Gastroesophageal sphincter (tissue), 2 donors: ENCODE measurements at regions not wholly inside any gene's neighbourhood (a gene's known extent, or its start where the extent isn't known, plus 50 kb on each side); places are given as distances from the start of the nearest gene placed in this dataset.

Experiments used
- EP300 ChIP-seq: sonication (generic); formaldehyde crosslinking; IDR thresholded peaks from one replicate; pipeline ENCODE4 v1.6.1; 2017; ENCODE audit warnings: antibody characterized with exemption, mild to moderate bottlenecking
- POLR2A ChIP-seq, 2 donors: fragments of 450-650 bp; IDR thresholded peaks; one replicate each; pipeline ENCODE4 v1.6.1; 2017; ENCODE audit warnings: antibody characterized with exemption in 2 of 2, mild to moderate bottlenecking in 2 of 2, moderate library complexity in 1 of 2
- POLR2AphosphoS5 ChIP-seq: sonication (generic); formaldehyde crosslinking; IDR thresholded peaks from one replicate; pipeline ENCODE4 v1.6.1; 2017; ENCODE audit warnings: antibody characterized with exemption

GRCh38 chr5:19179571-19179970 lies 808.4 kb downstream of the CDH18 start:
- TF ChIP-seq POLR2A (IDR thresholded peaks at IDR 0.05) (no peak), EP300 (no peak), POLR2AphosphoS5 (no peak)
